Mesodermal cell (in vitro differentiated cells): ENCODE measurements at regions not wholly inside any gene's neighbourhood (a gene's known extent, or its start where the extent isn't known, plus 50 kb on each side); places are given as distances from the start of the nearest gene placed in this dataset.

Experiments
- H3K27ac ChIP-seq: 2 replicates; pipeline ENCODE4 v1.7.0; 2013; ENCODE audit warnings: mild to moderate bottlenecking, low read depth, low read length, moderate library complexity; ENCODE audit not compliant: severe bottlenecking
- H3K36me3 ChIP-seq: 2 replicates; pipeline ENCODE4 v1.7.1; 2013; ENCODE audit warnings: mild to moderate bottlenecking, low read length, moderate library complexity; ENCODE audit not compliant: control insufficient read depth, insufficient read depth
- H3K4me1 ChIP-seq: one replicate; pipeline ENCODE4 v1.7.1; 2013; ENCODE audit warnings: mild to moderate bottlenecking, low read length; ENCODE audit not compliant: insufficient read depth, control insufficient read depth, poor library complexity, severe bottlenecking
- H3K4me3 ChIP-seq: 2 replicates; pipeline ENCODE4 v1.7.0; 2013; ENCODE audit warnings: low read length, control low read depth, mild to moderate bottlenecking; ENCODE audit not compliant: insufficient read depth, poor library complexity, severe bottlenecking; ENCODE audit errors: extremely low read depth
- H3K9me3 ChIP-seq: 2 replicates; pipeline ENCODE4 v1.7.1; 2013; ENCODE audit warnings: mild to moderate bottlenecking, low read length, moderate library complexity; ENCODE audit not compliant: control insufficient read depth
- WGBS, 2 experiments: methylation state at CpG; one replicate each; pipeline ENCODE4 v1.1.5; 2013; ENCODE audit warnings: missing lambda C conversion rate in 2 of 2; ENCODE audit not compliant: insufficient coverage in 2 of 2; 5-methylcytosine and 5-hydroxymethylcytosine counted together

- Histone ChIP-seq H3K36me3 (no peaks in the 10 kb centered on the region), H3K27ac (peak overlapping the region; percentile 29), H3K4me3 (no peak overlapping the region), H3K4me1 (peaks cover 67% of the 10 kb centered on the region), H3K9me3 (no peaks in the 10 kb centered on the region)
- 81 to 92% methylated on average over 8 to 9 of the region's 11 CpGs for WGBS, 2 experiments
Observed at GRCh38 chr14:76958020-76958979, 70.2 kb downstream of the IRF2BPL start.

- H3K27ac ChIP-seq, result peak overlapping the region; percentile 95
- H3K9me3 ChIP-seq, result no peaks in the 10 kb centered on the region
Observed at GRCh38 chr14:76957224-76957891, 71.2 kb downstream of the IRF2BPL start.

GRCh38 chr14:76956316-76957090 lies 72.0 kb downstream of the IRF2BPL start:
- Histone ChIP-seq H3K27ac (peak overlapping the region; percentile 95), H3K4me3 (peak overlapping the region; percentile 20), H3K4me1 (peaks cover 64% of the 10 kb centered on the region)

More at GRCh38 chr14:76957224-76957891, 71.2 kb downstream of the IRF2BPL start:
- 25 to 50% methylated on average over 4 of the region's 4 CpGs for WGBS, 2 experiments
- Histone ChIP-seq H3K4me3 (no peak overlapping the region), H3K36me3 (no peaks in the 10 kb centered on the region), H3K4me1 (peaks cover 66% of the 10 kb centered on the region)

GRCh38 chr14:76955575-76956315 lies 72.8 kb downstream of the IRF2BPL start:
- peaks cover 58% of the 10 kb centered on the region for H3K4me1 ChIP-seq
- no peaks in the 10 kb centered on the region for H3K9me3 ChIP-seq
- H3K4me3 ChIP-seq, result peak overlapping the region; percentile 20
- H3K27ac ChIP-seq, result peak overlapping the region; percentile 95
- 3 to 8% methylated on average over 9 to 12 of the region's 13 CpGs for WGBS, 2 experiments
- H3K36me3 ChIP-seq, result no peaks in the 10 kb centered on the region

More at GRCh38 chr14:76956316-76957090, 72.0 kb downstream of the IRF2BPL start:
- H3K9me3 ChIP-seq, result no peaks in the 10 kb centered on the region
- H3K36me3 ChIP-seq, result no peaks in the 10 kb centered on the region
- WGBS, 2 experiments, result 2 to 3% methylated on average over 22 to 41 of the region's 48 CpGs

GRCh38 chr14:76954394-76955190 lies 73.9 kb downstream of the IRF2BPL start:
- peak overlapping the region; percentile 67 for H3K27ac ChIP-seq
- 84 to 89% methylated on average over 2 of the region's 5 CpGs for WGBS, 2 experiments
- no peak overlapping the region for H3K4me3 ChIP-seq
- H3K9me3 ChIP-seq, result no peaks in the 10 kb centered on the region
- no peaks in the 10 kb centered on the region for H3K36me3 ChIP-seq
- peaks cover 50% of the 10 kb centered on the region for H3K4me1 ChIP-seq

GRCh38 chr14:76953311-76953945 lies 75.1 kb downstream of the IRF2BPL start:
- Histone ChIP-seq H3K4me3 (no peak overlapping the region), H3K4me1 (peaks cover 47% of the 10 kb centered on the region), H3K9me3 (no peaks in the 10 kb centered on the region), H3K27ac (no peak overlapping the region), H3K36me3 (no peaks in the 10 kb centered on the region)
- 86 to 90% methylated on average over 7 to 8 of the region's 10 CpGs for WGBS, 2 experiments

GRCh38 chr14:76951166-76951565 lies 77.3 kb downstream of the IRF2BPL start:
- Histone ChIP-seq H3K9me3 (no peaks in the 10 kb centered on the region), H3K27ac (no peak overlapping the region), H3K4me1 (peaks cover 43% of the 10 kb centered on the region), H3K4me3 (no peak overlapping the region), H3K36me3 (no peaks in the 10 kb centered on the region)
- WGBS, 2 experiments, result 79 to 91% methylated on average over 6 to 8 of the region's 8 CpGs

- 90 to 94% methylated on average over 10 to 13 of the region's 14 CpGs for WGBS, 2 experiments
- Histone ChIP-seq H3K36me3 (no peaks in the 10 kb centered on the region), H3K4me1 (peaks cover 36% of the 10 kb centered on the region), H3K9me3 (no peaks in the 10 kb centered on the region), H3K4me3 (no peak overlapping the region), H3K27ac (no peak overlapping the region)
Observed at GRCh38 chr14:76950055-76951020, 78.2 kb downstream of the IRF2BPL start.
